ENCODE measurements at regions not wholly inside any gene's neighbourhood (a gene's known extent, or its start where the extent isn't known, plus 50 kb on each side); places are given as distances from the start of the nearest gene placed in this dataset.

- Histone ChIP-seq H3K79me1 (ENCODE audit: low read depth, low read length) (no peaks in the 10 kb centered on the region), H3K4ac (replicated peaks; ENCODE audit: insufficient read length, low read depth, low read length) (no peak overlapping the region), H3K27ac (ENCODE audit: low read depth, low read length) (no peak overlapping the region), H2BK12ac (ENCODE audit: low read depth, low read length) (no peak overlapping the region), H4K5ac (ENCODE audit: insufficient read length, low read depth, low read length) (no peak overlapping the region), H4K8ac (ENCODE audit: extremely low read depth, insufficient read depth, low read length) (no peak overlapping the region), H2AFZ (ENCODE audit: low read length) (no peak overlapping the region), H2BK15ac (ENCODE audit: low read length) (no peak overlapping the region), H2BK5ac (ENCODE audit: low read depth, low read length) (no peak overlapping the region), H3K9ac (replicated peaks in 1 of 4; ENCODE audit: extremely low read depth in 1 of 4, low read depth in 3 of 4, low read length in 3 of 4) (no peak overlapping the region), H4K20me1 (replicated peaks in 1 of 2; ENCODE audit: control insufficient read depth in 1 of 2, insufficient read depth in 2 of 2, low read length in 2 of 2) (no peaks in the 10 kb centered on the region), H3K56ac (replicated peaks; ENCODE audit: insufficient read length, low read depth, low read length) (no peak overlapping the region), H3K36me3 (ENCODE audit: control insufficient read depth in 2 of 4, insufficient read depth in 4 of 4, low read length in 3 of 4) (no peaks in the 10 kb centered on the region), H4K91ac (replicated peaks; ENCODE audit: insufficient read length, low read length) (no peak overlapping the region), H3K4me2 (ENCODE audit: insufficient read depth in 1 of 2, low read depth in 2 of 2, low read length in 2 of 2) (no peak overlapping the region), H3K23ac (ENCODE audit: insufficient read length) (no peak overlapping the region), H3K79me2 (ENCODE audit: control insufficient read depth in 1 of 2, insufficient read depth in 2 of 2, low read length in 2 of 2) (no peaks in the 10 kb centered on the region), H3K27me3 (replicated peaks in 1 of 4; ENCODE audit: control insufficient read depth in 3 of 4, extremely low read depth in 1 of 4, insufficient read depth in 3 of 4, low read length in 3 of 4) (no peaks in the 10 kb centered on the region), H2BK120ac (replicated peaks; ENCODE audit: low read depth, low read length) (no peak overlapping the region), H3K14ac (ENCODE audit: insufficient read length) (no peak overlapping the region), H2BK20ac (ENCODE audit: low read length) (no peak overlapping the region), H3K4me1 (replicated peaks in 1 of 4; ENCODE audit: control insufficient read depth in 3 of 4, insufficient read depth in 4 of 4, low read length in 3 of 4) (no peaks in the 10 kb centered on the region), H3K23me2 (ENCODE audit: low read depth, low read length) (no peaks in the 10 kb centered on the region), H3K4me3 (ENCODE audit: extremely low read depth in 1 of 4, insufficient read depth in 2 of 4, low read depth in 3 of 4, low read length in 4 of 4) (no peak overlapping the region), H3K18ac (ENCODE audit: extremely low read depth, low read length) (no peak overlapping the region), H3K9me3 (ENCODE audit: insufficient read depth in 2 of 2, low read depth in 1 of 2, low read length in 1 of 2) (no peaks in the 10 kb centered on the region; a peak in 1 of 4 replicates), H2AK5ac (ENCODE audit: low read depth, low read length) (no peak overlapping the region)
- 96% methylated on average over 1 of the region's 1 CpG; no CpG with 5 or more reads in 1 of the 2 experiments for WGBS, 2 experiments (ENCODE audit: extremely low coverage in 1 of 2, insufficient coverage in 1 of 2, insufficient read length in 1 of 2, insufficient replicate concordance in 2 of 2, low coverage in 1 of 2, low lambda C conversion rate in 2 of 2, missing lambda C conversion rate in 1 of 2)
- TF ChIP-seq CTBP2 (IDR thresholded peaks at IDR 0.05; ENCODE audit: borderline replicate concordance, insufficient read depth, insufficient read length, low read length) (no peak), SP2 (IDR thresholded peaks at IDR 0.05; ENCODE audit: low read length) (no peak)
- FAIRE-seq: no peak
- ChIA-PET POLR2A (ENCODE audit: partially characterized antibody) (no interaction called here), CTCF (ENCODE audit: partially characterized antibody) (no interaction called here)
- no peak for DNase-seq (ENCODE audit: low read depth in 1 of 2, low spot score in 2 of 2)
These were observed 755.4 kb downstream of the SLC6A15 start for GRCh38 chr12:84157170-84157569.

Data from H1 (cell line).